HG02642 (cell line): ENCODE measurements at regions not wholly inside any gene's neighbourhood (a gene's known extent, or its start where the extent isn't known, plus 50 kb on each side); places are given as distances from the start of the nearest gene placed in this dataset.

ENCODE experiments used
- ATAC-seq: cut with Tn5 transposase; IDR thresholded peaks from one replicate; pipeline ENCODE4 v1.9.1; 2021; ENCODE audit warnings: mild to moderate bottlenecking; ENCODE audit not compliant: unreplicated experiment, poor library complexity

- no peak for ATAC-seq
Measured at GRCh38 chr11:122187373-122188165, 71.6 kb upstream of the BLID start.

GRCh38 chr11:122186439-122187080 is 70.5 kb upstream of the BLID start:
- no peak for ATAC-seq

DNA sequence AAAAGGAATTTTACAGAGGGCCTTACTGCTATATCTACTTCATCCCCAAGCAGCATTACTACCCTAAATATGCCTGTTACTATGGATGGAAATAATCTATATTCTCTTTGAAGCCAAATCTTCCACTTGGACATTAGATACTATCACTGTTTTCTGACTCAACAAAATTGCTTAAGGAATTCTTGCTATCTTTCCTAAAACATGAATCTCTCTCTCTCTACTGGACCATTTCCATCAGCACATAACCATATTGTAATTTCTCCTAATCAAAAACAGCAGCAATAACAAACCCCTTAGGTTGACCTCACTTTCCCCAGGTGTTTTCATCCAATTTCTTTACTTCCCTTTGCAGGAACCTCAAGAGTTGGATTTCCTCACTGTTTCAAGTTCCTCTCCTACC is 67.9 kb upstream of the BLID start:
- ATAC-seq = no peak

DNA sequence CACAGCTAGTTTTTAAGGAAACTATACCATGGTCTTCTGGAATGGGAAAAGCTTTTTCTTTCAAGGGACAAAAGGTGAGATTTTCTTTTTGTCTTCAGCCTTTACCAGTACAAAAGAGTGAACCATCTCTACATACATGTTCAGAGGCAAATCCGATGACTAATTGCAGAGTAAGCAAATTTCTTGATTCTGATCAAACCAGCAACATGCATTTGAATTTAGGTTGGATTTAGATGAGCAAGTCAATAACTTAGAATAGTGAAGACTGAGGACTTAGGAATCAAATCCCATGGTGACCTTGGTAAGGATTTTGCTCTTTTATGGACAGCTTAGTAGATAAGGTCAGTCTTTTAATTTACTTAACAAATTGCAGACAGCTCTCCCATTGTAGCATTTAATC is 65.9 kb upstream of the BLID start:
- ATAC-seq = no peak

- no peak for ATAC-seq
Measured at GRCh38 chr11:122181372-122181771, 65.4 kb upstream of the BLID start.

GRCh38 chr11:122179961-122180834 is 64.2 kb upstream of the BLID start:
- ATAC-seq = no peak

- ATAC-seq = no peak
Measured at GRCh38 chr11:122178795-122179194, 62.8 kb upstream of the BLID start.

- ATAC-seq = no peak
Measured at GRCh38 chr11:122177238-122177637, 61.2 kb upstream of the BLID start.

- no peak for ATAC-seq
Measured at GRCh38 chr11:122176651-122177050, 60.6 kb upstream of the BLID start.

- ATAC-seq = no peak
Measured at GRCh38 chr11:122175306-122175705, 59.3 kb upstream of the BLID start.

- ATAC-seq = no peak
Measured at GRCh38 chr11:122173587-122173986, 57.6 kb upstream of the BLID start.

DNA sequence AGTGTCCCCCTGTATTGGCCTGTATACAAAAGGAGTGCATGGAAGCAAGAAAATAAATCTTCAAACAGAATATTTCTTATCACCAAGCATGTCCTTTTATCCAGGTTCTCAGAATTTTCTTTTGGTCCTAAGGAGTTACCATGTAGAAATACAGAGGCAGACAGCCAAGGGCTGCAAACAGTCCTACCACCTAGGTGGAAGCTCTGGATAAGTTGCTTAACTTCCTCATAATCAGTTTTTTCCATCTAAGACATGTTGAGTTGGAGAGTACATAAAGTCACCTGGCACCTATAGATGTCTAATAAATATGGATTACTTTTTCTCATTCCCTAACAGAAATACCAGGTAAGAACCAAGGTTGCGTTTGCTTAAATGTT is 57.0 kb upstream of the BLID start:
- ATAC-seq = no peak

DNA sequence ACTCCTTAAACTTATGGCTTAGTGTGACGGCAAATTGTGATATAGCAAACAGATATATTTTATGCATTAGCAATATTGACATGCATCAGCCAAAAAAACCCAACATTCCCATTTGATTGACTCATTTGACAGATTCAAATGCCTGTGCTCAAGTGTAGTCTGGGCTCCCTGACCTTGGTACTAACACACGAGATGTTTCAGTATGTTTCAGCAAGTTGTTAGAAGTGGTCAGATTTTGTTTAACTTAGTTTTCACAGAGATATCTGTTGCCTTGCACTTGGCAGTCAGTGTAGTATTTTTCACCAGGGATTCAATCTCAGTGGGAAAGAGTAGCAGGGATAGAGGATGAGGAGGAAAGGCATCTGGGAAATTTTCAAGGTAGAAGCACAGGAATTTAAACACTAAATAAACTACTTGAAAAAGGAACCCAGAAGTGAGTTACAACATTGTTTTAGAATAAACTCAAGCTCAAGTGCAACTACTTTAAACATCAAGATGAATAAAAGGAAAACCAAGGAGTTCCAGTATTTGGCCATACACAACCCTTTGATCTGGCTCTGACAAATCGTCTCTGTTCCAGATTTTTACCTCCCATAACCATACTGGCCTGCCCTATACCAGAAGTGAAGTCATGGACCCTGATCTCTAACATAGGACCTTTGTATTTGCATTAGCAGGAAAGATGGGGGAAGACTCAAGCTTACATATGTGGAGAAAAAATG is 56.5 kb upstream of the BLID start:
- ATAC-seq = no peak

DNA sequence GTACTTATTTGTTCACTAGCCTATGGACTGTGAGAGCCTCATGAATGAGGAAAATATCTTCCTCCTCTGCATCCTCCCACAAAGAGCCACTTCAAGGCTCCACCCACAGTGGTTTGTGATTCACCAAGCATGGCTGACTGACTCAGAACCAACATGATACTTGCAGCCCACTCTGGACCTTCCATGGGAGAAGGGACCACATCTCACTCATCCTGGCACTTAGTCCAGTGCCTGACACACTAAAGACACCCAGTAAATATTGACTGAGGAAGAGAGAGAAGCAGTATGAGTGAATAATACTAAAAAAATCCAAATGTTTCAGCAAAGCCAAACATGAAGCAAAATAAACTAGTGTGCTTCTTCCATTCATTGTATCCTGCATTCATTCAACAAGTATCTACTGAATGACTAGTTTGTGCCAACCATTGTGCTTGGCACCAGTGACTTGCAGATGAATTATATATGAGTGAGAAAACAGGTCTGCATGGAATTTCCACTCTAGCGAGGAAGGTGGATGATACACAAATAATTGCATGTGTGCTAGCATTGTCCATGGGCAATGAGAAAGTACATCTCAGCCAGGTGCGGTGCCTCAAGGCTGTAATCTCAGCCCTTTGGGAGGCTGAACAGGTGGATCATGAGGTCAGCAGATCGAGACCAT is 54.9 kb upstream of the BLID start:
- no peak for ATAC-seq

- no peak for ATAC-seq
Measured at GRCh38 chr11:122168218-122168617, 52.2 kb upstream of the BLID start.

- no peak for ATAC-seq
Measured at GRCh38 chr11:122167100-122167499, 51.1 kb upstream of the BLID start.

DNA sequence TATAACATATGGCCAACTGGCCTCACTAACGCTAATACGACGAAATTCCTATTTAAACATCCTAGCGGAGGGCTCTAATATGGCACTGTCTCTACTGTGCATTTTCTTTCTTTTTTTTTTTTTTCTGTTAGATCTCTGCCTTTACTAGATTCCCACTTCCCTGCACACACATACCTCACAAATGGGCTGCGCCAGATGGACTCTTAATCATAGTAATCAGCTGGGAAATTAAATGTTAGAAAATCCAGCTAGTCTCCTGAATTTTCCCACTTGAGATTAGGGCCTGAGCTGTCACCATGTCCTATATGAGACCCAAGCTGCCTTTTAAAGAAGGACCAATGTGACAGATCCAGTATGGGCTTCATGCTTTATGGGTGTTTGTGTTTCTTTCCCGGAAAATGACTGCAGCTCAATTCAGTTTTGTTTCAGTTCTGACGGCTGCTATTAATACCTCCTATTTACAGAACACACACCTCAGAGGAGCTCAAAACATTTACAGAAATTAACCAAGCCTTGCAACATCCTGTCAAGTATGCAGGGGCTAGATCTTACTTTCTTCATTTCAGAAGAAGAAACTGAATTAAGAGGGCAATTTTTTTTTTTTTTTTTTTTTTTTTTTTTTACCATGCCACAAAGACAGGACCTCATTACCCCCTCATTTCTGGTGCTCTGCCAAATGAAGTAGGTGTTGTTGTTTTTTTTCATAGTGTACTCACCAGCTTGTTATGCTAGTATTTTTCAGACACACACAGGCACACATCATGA is 49.8 kb upstream of the BLID start:
- no peak for ATAC-seq
